ENCODE measurements at regions not wholly inside any gene's neighbourhood (a gene's known extent, or its start where the extent isn't known, plus 50 kb on each side); places are given as distances from the start of the nearest gene placed in this dataset.

DNA sequence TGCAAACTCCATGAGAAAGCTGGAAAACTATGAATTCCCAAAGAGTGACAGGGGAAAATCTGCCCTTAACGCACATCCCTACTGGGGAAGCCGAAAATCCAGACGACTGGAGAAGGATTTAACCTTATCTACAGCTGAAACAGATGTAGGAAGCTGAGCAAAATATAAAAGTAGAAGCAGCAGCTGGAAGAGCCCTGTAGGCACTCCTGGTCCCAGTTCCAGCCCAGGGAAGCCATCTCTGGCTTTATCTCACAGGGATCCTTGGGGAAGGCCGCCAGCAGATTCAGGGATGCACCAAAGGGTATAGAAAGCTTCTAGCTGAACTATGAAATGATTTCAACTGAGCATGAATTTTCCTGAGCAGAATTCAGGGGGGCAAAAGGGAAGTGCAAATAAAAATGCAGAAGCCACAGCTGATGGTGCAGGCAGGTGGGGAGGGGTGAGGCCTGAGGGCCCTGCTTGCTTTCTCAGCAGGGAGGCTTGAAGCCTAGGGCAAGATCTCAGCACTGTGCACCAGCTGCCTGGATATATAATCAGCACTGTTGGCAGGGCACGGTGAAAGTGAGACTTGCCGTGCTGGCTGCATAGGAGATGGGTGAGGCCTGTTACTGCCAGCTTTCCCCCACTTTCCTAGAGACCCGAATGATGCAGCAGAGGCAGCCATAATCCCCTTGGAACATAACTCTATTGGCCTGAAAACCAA, 2019.5 kb upstream of the NUDT12 start:
- Histone ChIP-seq H3K9me2 (replicated peaks; ENCODE audit: insufficient read depth) (no peaks in the 10 kb centered on the region), H3K79me2 (no peaks in the 10 kb centered on the region), H2AFZ (no peak overlapping the region), H3K4me1 (ENCODE audit: insufficient read depth) (no peaks in the 10 kb centered on the region), H3K36me3 (replicated peaks; ENCODE audit: insufficient read depth, low read depth) (no peaks in the 10 kb centered on the region), H3K9me3 (ENCODE audit: low read depth) (no peaks in the 10 kb centered on the region), H3K27ac (no peak overlapping the region), H3K4me2 (no peak overlapping the region), H3K27me3 (no peaks in the 10 kb centered on the region), H3K4me3 (no peak overlapping the region), H4K20me1 (ENCODE audit: insufficient read depth, poor library complexity, severe bottlenecking) (no peaks in the 10 kb centered on the region)
- 54% methylated on average over 7 of the region's 7 CpGs for WGBS (ENCODE audit: low lambda C conversion rate, missing lambda C conversion rate)
- no peak for DNase-seq (ENCODE audit: low spot score)
- TF ChIP-seq EZH2phosphoT487 (IDR thresholded peaks at IDR 0.05; ENCODE audit: low read depth, severe bottlenecking, unreplicated experiment) (no peak), EZH2 (IDR thresholded peaks at IDR 0.05; ENCODE audit: borderline replicate concordance) (no peak)
- TF ChIP-seq, protein P1, sequence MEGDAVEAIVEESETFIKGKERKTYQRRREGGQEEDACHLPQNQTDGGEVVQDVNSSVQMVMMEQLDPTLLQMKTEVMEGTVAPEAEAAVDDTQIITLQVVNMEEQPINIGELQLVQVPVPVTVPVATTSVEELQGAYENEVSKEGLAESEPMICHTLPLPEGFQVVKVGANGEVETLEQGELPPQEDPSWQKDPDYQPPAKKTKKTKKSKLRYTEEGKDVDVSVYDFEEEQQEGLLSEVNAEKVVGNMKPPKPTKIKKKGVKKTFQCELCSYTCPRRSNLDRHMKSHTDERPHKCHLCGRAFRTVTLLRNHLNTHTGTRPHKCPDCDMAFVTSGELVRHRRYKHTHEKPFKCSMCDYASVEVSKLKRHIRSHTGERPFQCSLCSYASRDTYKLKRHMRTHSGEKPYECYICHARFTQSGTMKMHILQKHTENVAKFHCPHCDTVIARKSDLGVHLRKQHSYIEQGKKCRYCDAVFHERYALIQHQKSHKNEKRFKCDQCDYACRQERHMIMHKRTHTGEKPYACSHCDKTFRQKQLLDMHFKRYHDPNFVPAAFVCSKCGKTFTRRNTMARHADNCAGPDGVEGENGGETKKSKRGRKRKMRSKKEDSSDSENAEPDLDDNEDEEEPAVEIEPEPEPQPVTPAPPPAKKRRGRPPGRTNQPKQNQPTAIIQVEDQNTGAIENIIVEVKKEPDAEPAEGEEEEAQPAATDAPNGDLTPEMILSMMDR (IDR thresholded peaks at IDR 0.05; ENCODE audit: poor library complexity) = no peak

DNA sequence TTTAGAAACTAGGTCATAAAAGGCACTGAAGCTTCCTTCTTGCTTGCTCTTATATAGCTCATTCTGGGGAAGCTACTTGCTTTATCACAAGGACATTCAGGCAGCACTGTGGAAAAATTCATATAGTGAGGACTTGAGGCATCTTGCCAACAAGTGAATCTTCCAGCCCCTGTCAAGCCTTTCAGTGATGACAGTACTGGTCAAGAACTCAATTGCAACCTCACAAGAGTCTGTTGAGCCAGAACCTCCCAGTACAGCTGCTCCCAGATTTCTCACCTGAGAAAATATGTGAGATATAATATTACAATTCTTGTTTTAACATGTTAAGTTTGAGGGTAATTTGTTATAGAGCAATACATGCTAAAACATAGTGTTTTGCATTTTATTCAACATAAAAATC, 2011.0 kb upstream of the NUDT12 start:
- TF ChIP-seq, protein P1 (IDR thresholded peaks at IDR 0.05; ENCODE audit: poor library complexity) = no peak
- no peak for TF ChIP-seq EZH2phosphoT487 (IDR thresholded peaks at IDR 0.05; ENCODE audit: low read depth, severe bottlenecking, unreplicated experiment)
- TF ChIP-seq EZH2 (IDR thresholded peaks at IDR 0.05; ENCODE audit: borderline replicate concordance) = no peak
- Histone ChIP-seq H3K27me3 (no peaks in the 10 kb centered on the region), H3K4me2 (no peak overlapping the region), H3K9me3 (ENCODE audit: low read depth) (no peaks in the 10 kb centered on the region), H2AFZ (no peak overlapping the region), H3K79me2 (no peaks in the 10 kb centered on the region), H3K4me1 (ENCODE audit: insufficient read depth) (no peaks in the 10 kb centered on the region), H3K4me3 (no peak overlapping the region), H4K20me1 (ENCODE audit: insufficient read depth, poor library complexity, severe bottlenecking) (no peaks in the 10 kb centered on the region), H3K9me2 (replicated peaks; ENCODE audit: insufficient read depth) (no peaks in the 10 kb centered on the region), H3K27ac (no peak overlapping the region), H3K36me3 (replicated peaks; ENCODE audit: insufficient read depth, low read depth) (no peaks in the 10 kb centered on the region)
- no peak for DNase-seq (ENCODE audit: low spot score)

DNA sequence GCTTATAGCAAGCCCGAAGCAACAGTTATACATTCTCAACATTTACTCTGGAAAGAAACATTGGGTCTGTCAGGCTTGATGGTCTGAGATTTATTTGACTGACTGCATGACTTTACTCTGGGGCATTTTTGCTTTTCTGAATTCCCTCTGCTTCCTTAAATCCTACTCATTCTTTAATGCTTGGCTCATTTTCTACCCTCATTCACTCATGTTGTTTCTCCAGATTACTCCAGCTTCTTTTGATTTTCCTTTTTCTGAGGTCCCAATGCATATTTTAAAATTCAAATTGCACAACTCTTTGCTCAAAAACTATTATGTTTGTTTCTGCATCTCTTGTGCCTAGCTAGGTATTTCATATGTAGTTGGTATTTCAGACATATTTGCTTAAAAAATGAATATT, 2002.9 kb upstream of the NUDT12 start:
- H2AFZ ChIP-seq = no peak overlapping the region
- H3K4me1 ChIP-seq (ENCODE audit: insufficient read depth) = no peaks in the 10 kb centered on the region
- H3K9me3 ChIP-seq (ENCODE audit: low read depth) = no peaks in the 10 kb centered on the region
- H3K79me2 ChIP-seq = no peaks in the 10 kb centered on the region
- DNase-seq (ENCODE audit: low spot score) = no peak
- no peaks in the 10 kb centered on the region for H3K27me3 ChIP-seq
- TF ChIP-seq EZH2phosphoT487 (IDR thresholded peaks at IDR 0.05; ENCODE audit: low read depth, severe bottlenecking, unreplicated experiment) (no peak), EZH2 (IDR thresholded peaks at IDR 0.05; ENCODE audit: borderline replicate concordance) (no peak)
- TF ChIP-seq, protein P1 (IDR thresholded peaks at IDR 0.05; ENCODE audit: poor library complexity) = no peak
- no peaks in the 10 kb centered on the region for H3K9me2 ChIP-seq (replicated peaks; ENCODE audit: insufficient read depth)
- no peak overlapping the region for H3K4me2 ChIP-seq
- no peak overlapping the region for H3K4me3 ChIP-seq
- H3K36me3 ChIP-seq (replicated peaks; ENCODE audit: insufficient read depth, low read depth) = no peaks in the 10 kb centered on the region
- no peak overlapping the region for H3K27ac ChIP-seq
- H4K20me1 ChIP-seq (ENCODE audit: insufficient read depth, poor library complexity, severe bottlenecking) = no peaks in the 10 kb centered on the region
- 83% methylated on average over 1 of the region's 1 CpG for WGBS (ENCODE audit: low lambda C conversion rate, missing lambda C conversion rate)
